Psoas muscle (tissue), 7 donors: ENCODE measurements at regions not wholly inside any gene's neighbourhood (a gene's known extent, or its start where the extent isn't known, plus 50 kb on each side); places are given as distances from the start of the nearest gene placed in this dataset.

ENCODE experiments used
- ATAC-seq, 4 donors: fragments of 200-7000 bp; cut with Tn5 transposase; one replicate each; pipeline ENCODE4 v1.9.1; 2020; ENCODE audit warnings: moderate library complexity in 3 of 4, mild to moderate bottlenecking in 2 of 4
- DNase-seq, 2 donors: peaks; one replicate each; pipeline ENCODE4 v3.0.0-alpha.2; 2020
- H3K27ac ChIP-seq: fragments of 200-600 bp; one replicate; pipeline ENCODE4 v1.8.0; 2022
- H3K27me3 ChIP-seq, 3 donors: fragments of 200-600 bp in 1 of 3; one replicate each; pipeline versions ENCODE4 v1.6.1 to v1.8.0; 2013 to 2022; ENCODE audit warnings: low read length in 2 of 3, mild to moderate bottlenecking in 2 of 3, moderate library complexity in 1 of 3; ENCODE audit not compliant: insufficient read depth in 3 of 3
- H3K36me3 ChIP-seq, 2 donors: fragments of 200-600 bp in 1 of 2; one replicate each; pipeline versions ENCODE4 v1.6.1 to v1.8.0; 2013 to 2022; ENCODE audit warnings: low read depth in 1 of 2, mild to moderate bottlenecking in 1 of 2, moderate library complexity in 1 of 2; ENCODE audit not compliant: insufficient read depth in 1 of 2
- H3K4me1 ChIP-seq: fragments of 200-600 bp; one replicate; pipeline ENCODE4 v1.8.0; 2022
- H3K4me3 ChIP-seq: fragments of 200-600 bp; one replicate; pipeline ENCODE4 v1.8.0; 2022; ENCODE audit warnings: mild to moderate bottlenecking
- H3K9me3 ChIP-seq: fragments of 200-600 bp; one replicate; pipeline ENCODE4 v1.8.0; 2022
- CTCF ChIP-seq: fragments of 200-600 bp; IDR thresholded peaks from one replicate; pipeline ENCODE4 v1.8.0; 2022; ENCODE audit warnings: antibody characterized with exemption
- whole genome bisulfite sequencing, 3 donors: extraction: QIAGEN DNeasy Blood & Tissue Kit; methylation state at CpG; one replicate each; pipeline versions ENCODE4 v1.1.6 to v1.1.7; 2013; 5-methylcytosine and 5-hydroxymethylcytosine counted together
- intact Hi-C, 2 donors: fragments of 100-400 bp; cut with DNase I; formaldehyde crosslinking; loops; one replicate each; pipeline versions ENCODE4 v1.11.0 to v1.14.2; 2022
- donor health status: healthy with polysubstance abuse.
- donor health status: DM: no; HTN: no; CAD: no; lungs with moderate emphysema.
- donor health status: Bipolar disorder and iron deficiency.
- donor health status: healthy.
- donor health status: DM: yes; HTN: yes; CAD: no.
- donor health status: DM: no; HTN: no; CAD: no.
- donor health status: DM: yes; HTN: yes; CAD: no.

- TF ChIP-seq CTCF, result no peak
- no peak for ATAC-seq
- H3K9me3 ChIP-seq, result no peaks in the 10 kb centered on the region
- WGBS, 3 donors, result 80 to 87% (median 82%) methylated on average over 4 of the region's 4 CpGs
- no peak overlapping the region for H3K27ac ChIP-seq
- H3K36me3 ChIP-seq, result no peaks in the 10 kb centered on the region
- H3K4me3 ChIP-seq, result no peak overlapping the region
- no peaks in the 10 kb centered on the region for H3K27me3 ChIP-seq
- H3K4me1 ChIP-seq, result no peaks in the 10 kb centered on the region
- intact Hi-C loops, result loop anchor here in 1 of 2 donors (10.0 kb wide), 1 partner anchor 528 kb away; no protein-coding TSS in a partner anchor
- no peak for DNase-seq
These were observed 438.8 kb downstream of the EFNB2 start for GRCh38 chr13:106096661-106097092.

DNA sequence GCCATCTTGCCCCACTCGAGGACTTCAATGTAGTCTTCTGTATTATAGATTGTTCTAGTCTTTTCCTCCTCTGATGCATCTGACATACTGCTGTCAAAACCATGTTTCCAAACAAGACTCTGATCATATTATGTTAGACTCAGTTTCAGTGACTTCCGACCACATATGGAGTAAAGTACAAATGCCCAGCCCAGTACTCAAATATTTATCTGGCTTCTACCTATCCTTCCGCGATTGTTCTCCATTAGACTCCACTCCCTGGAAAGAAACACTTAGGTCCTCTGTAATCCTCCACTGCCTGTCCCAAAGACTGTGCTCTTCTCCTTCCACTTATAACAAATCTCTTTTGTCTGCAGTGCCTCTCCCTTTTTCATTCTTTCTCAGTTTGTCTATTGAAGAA, 439.5 kb downstream of the EFNB2 start:
- 89 to 91% (median 90%) methylated on average over 4 of the region's 4 CpGs for WGBS, 3 donors
- Histone ChIP-seq H3K27me3 (no peaks in the 10 kb centered on the region), H3K4me1 (no peaks in the 10 kb centered on the region), H3K27ac (no peak overlapping the region), H3K36me3 (no peaks in the 10 kb centered on the region), H3K9me3 (no peaks in the 10 kb centered on the region), H3K4me3 (no peak overlapping the region)
- no peak for TF ChIP-seq CTCF
- ATAC-seq (no peak), DNase-seq (no peak)
- intact Hi-C loops, result loop anchor here in 1 of 2 donors (10.0 kb wide), 1 partner anchor 529 kb away; no protein-coding TSS in a partner anchor

- Histone ChIP-seq H3K9me3 (no peaks in the 10 kb centered on the region), H3K36me3 (no peaks in the 10 kb centered on the region), H3K4me1 (no peaks in the 10 kb centered on the region), H3K4me3 (no peak overlapping the region), H3K27ac (no peak overlapping the region), H3K27me3 (no peaks in the 10 kb centered on the region)
- no peak for DNase-seq
- intact Hi-C loops, result loop anchor here in 1 of 2 donors (10.0 kb wide), 1 partner anchor 529 kb away; no protein-coding TSS in a partner anchor
- 78 to 87% (median 82%) methylated on average over 4 of the region's 4 CpGs for WGBS, 3 donors
- no peak for ATAC-seq
- TF ChIP-seq CTCF, result no peak
These were observed 440.1 kb downstream of the EFNB2 start for GRCh38 chr13:106095406-106095805.

- no peak overlapping the region for H3K4me3 ChIP-seq
These were observed 445.5 kb downstream of the EFNB2 start for GRCh38 chr13:106090001-106090400.

More at GRCh38 chr13:106090001-106090400, 445.5 kb downstream of the EFNB2 start:
- no peak for ATAC-seq
- TF ChIP-seq CTCF, result no peak
- peaks cover 0 to 2% (median 0%) of the 10 kb centered on the region in 3 donors for H3K27me3 ChIP-seq
- no peaks in the 10 kb centered on the region for H3K4me1 ChIP-seq
- no peaks in the 10 kb centered on the region for H3K9me3 ChIP-seq
- 45 to 54% (median 46%) methylated on average over 2 of the region's 2 CpGs for WGBS, 3 donors
- DNase-seq, result no peak
- intact Hi-C loops, result loop anchor here in 1 of 2 donors (10.0 kb wide), 1 partner anchor 535 kb away; no protein-coding TSS in a partner anchor
- no peak overlapping the region for H3K27ac ChIP-seq
- no peaks in the 10 kb centered on the region for H3K36me3 ChIP-seq
